Mesodermal cell (in vitro differentiated cells): ENCODE measurements at regions not wholly inside any gene's neighbourhood (a gene's known extent, or its start where the extent isn't known, plus 50 kb on each side); places are given as distances from the start of the nearest gene placed in this dataset.

Source experiments
- H3K27ac ChIP-seq: 2 replicates; pipeline ENCODE4 v1.7.0; 2013; ENCODE audit warnings: mild to moderate bottlenecking, low read depth, low read length, moderate library complexity; ENCODE audit not compliant: severe bottlenecking
- H3K36me3 ChIP-seq: 2 replicates; pipeline ENCODE4 v1.7.1; 2013; ENCODE audit warnings: mild to moderate bottlenecking, low read length, moderate library complexity; ENCODE audit not compliant: control insufficient read depth, insufficient read depth
- H3K4me1 ChIP-seq: one replicate; pipeline ENCODE4 v1.7.1; 2013; ENCODE audit warnings: mild to moderate bottlenecking, low read length; ENCODE audit not compliant: insufficient read depth, control insufficient read depth, poor library complexity, severe bottlenecking
- H3K4me3 ChIP-seq: 2 replicates; pipeline ENCODE4 v1.7.0; 2013; ENCODE audit warnings: low read length, control low read depth, mild to moderate bottlenecking; ENCODE audit not compliant: insufficient read depth, poor library complexity, severe bottlenecking; ENCODE audit errors: extremely low read depth
- H3K9me3 ChIP-seq: 2 replicates; pipeline ENCODE4 v1.7.1; 2013; ENCODE audit warnings: mild to moderate bottlenecking, low read length, moderate library complexity; ENCODE audit not compliant: control insufficient read depth
- WGBS, 2 experiments: methylation state at CpG; one replicate each; pipeline ENCODE4 v1.1.5; 2013; ENCODE audit warnings: missing lambda C conversion rate in 2 of 2; ENCODE audit not compliant: insufficient coverage in 2 of 2; 5-methylcytosine and 5-hydroxymethylcytosine counted together

DNA sequence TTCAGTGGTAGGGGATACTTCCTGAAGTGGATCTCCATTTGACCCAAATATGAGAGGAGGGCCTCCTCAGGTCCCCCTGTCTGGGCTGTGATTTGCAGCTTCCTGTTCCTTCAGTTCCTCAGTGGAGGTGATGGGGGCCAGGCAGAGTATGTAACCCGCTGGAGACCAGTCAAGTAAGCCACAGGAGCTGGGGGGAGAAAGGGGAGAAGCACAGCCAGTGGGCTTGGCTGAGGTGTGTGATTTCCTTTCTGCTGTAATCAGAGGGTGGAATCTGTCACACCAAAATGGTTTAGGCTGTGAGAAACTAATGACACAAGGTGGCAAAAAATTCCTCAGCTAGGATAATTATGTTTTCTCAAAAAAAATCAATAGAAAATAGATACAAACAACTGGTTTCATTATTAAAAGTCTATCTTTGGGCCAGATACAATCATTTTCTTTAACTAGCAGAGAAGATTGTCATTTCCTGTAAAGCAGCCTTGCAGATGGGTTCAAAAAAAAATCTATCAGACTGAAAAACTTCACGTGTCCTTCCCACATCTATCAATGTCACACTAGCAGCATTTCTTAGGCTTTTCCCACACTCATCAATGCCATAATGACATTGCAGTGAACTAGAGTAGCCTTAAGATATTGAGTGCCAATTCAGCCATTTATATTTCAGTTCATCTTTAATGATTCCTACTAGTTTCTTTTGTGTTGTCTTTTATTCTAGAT, 1660.3 kb downstream of the EFNB2 start:
- no peaks in the 10 kb centered on the region for H3K4me1 ChIP-seq
- H3K4me3 ChIP-seq: no peak overlapping the region
- no peaks in the 10 kb centered on the region for H3K36me3 ChIP-seq
- WGBS, 2 experiments: 57 to 80% methylated on average over 1 of the region's 2 CpGs
- no peaks in the 10 kb centered on the region for H3K9me3 ChIP-seq
- peak overlapping the region; percentile 58 for H3K27ac ChIP-seq

DNA sequence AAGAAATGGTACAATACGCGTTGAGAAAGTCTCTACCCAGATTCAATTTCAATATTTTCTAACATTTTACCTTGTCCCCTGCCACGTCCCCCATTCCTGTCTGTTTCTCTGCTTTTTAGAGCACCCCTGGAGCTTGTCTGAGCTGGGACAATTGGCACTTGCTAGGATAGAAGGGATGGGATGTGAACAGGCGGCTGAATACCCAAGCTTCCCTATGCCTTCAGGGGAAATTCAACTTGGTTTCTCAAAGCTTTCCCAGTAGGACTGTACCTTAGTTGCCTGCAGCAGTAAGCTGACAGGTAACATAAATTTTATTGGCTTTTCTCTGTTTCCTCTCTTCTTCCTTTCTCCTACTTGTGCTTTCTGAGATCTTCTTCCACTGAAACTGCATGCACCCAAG, 1663.3 kb downstream of the EFNB2 start:
- Histone ChIP-seq H3K4me1 (no peaks in the 10 kb centered on the region), H3K27ac (no peak overlapping the region), H3K36me3 (no peaks in the 10 kb centered on the region), H3K9me3 (no peaks in the 10 kb centered on the region), H3K4me3 (no peak overlapping the region)
- 49 to 100% methylated on average over 2 to 4 of the region's 4 CpGs for WGBS, 2 experiments

DNA sequence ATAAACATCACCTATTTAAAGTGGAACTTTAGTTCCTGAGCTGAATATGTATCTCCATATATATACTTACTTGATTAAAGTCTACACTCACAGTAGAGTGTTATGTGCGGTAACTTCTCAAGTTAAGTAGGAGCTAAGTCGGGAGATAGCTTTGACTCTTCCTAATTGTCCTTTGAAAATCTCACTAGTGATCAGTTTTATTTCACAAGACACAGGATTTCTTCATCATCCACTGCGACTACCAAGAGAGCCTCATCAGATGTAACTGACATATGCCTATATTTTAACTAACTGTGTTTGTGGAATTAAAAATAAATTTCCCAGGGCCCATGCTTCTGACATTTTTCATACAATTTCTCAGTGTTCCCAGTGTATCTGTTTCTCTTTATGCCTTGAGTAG, 1664.0 kb downstream of the EFNB2 start:
- WGBS, 2 experiments: 83% methylated on average over 1 of the region's 3 CpGs; no CpG with 5 or more reads in 1 of the 2 experiments
- H3K9me3 ChIP-seq: no peaks in the 10 kb centered on the region
- no peak overlapping the region for H3K4me3 ChIP-seq
- no peaks in the 10 kb centered on the region for H3K4me1 ChIP-seq
- no peak overlapping the region for H3K27ac ChIP-seq
- no peaks in the 10 kb centered on the region for H3K36me3 ChIP-seq

DNA sequence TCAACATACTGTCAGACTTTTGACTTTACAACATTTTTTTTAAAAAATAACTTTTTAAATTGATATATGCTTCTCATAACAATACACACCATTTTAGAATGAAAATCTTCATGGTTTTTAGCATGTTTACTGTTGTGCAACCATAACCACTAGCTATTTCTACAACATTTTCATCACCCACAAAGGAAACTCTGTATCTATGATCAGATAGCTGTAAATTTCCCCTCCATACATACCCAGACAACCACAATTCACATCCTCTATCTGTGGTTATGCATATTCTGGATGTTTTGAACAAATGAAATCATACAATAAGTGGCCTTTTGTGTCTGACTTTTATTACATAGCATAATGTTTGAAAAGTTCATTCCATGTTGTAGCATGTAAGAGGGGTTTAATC, 1666.0 kb downstream of the EFNB2 start:
- Histone ChIP-seq H3K27ac (no peak overlapping the region), H3K36me3 (no peaks in the 10 kb centered on the region), H3K4me1 (no peaks in the 10 kb centered on the region), H3K4me3 (no peak overlapping the region), H3K9me3 (no peaks in the 10 kb centered on the region)

DNA sequence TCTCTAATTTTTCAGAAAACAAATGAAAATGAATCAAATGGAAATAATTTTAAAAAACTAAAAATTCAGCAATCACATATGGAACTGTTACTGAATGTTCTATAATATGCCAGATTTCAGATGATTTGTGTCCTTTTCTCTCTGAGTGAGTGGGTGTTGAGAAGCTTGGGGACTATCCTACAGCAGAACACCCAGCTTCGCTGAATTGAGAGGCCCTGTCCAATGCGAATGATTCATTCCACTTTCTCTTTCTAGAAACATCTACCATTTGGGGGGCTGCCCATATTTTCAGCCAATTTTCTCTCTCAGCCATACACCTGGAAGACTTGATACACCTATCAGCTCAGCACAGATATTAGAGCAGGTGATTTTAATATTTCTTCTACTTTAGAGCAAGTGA, 1666.7 kb downstream of the EFNB2 start:
- H3K4me3 ChIP-seq: no peak overlapping the region
- 43 to 50% methylated on average over 2 of the region's 2 CpGs for WGBS, 2 experiments
- no peak overlapping the region for H3K27ac ChIP-seq
- H3K36me3 ChIP-seq: no peaks in the 10 kb centered on the region
- no peaks in the 10 kb centered on the region for H3K9me3 ChIP-seq
- H3K4me1 ChIP-seq: no peaks in the 10 kb centered on the region

DNA sequence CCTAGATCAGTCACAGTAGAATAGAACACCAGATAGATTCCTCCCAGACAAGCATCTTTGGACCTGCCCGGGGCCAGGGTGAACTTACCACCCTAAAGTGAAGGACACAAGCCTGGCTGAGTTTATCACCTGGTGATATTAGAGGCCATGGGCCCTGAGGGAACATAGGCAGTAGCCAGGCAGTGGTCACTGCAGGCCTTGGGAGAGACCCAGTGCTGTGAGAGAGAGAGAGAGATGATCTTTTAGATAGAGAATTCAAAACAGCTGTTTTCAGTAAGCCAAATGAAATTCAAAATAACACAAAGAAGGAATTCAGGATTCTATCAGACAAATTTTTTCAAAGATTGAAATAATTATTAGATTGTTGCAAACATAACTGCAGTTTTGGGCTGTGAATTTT, 1679.9 kb downstream of the EFNB2 start:
- 50% methylated on average over 1 of the region's 1 CpG; no CpG with 5 or more reads in 1 of the 2 experiments for WGBS, 2 experiments
- Histone ChIP-seq H3K4me3 (no peak overlapping the region), H3K36me3 (no peaks in the 10 kb centered on the region), H3K9me3 (no peaks in the 10 kb centered on the region), H3K4me1 (no peaks in the 10 kb centered on the region), H3K27ac (no peak overlapping the region)

DNA sequence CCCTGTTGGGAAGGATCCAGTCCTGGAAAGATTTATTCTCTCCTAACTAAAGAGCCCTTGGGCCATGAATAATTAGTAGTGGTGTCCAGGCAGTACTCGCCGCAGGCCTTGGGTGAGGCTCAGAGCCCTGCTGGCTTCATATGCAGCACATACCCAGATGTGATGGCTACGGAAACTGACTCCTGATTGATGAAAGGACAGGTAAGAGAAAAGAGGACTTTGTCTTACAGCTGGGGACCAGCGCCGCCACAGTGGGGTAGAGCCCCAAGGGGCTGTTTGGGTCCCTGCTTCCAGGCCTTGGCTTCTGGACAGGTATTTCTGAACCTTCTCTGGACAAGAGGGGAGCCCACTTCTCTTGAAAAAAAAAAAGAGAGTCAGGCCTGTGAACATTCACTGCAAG, 1680.8 kb downstream of the EFNB2 start:
- Histone ChIP-seq H3K36me3 (no peaks in the 10 kb centered on the region), H3K4me1 (no peaks in the 10 kb centered on the region), H3K4me3 (no peak overlapping the region), H3K27ac (no peak overlapping the region), H3K9me3 (no peaks in the 10 kb centered on the region)
- WGBS, 2 experiments: 96 to 97% methylated on average over 3 to 5 of the region's 5 CpGs

DNA sequence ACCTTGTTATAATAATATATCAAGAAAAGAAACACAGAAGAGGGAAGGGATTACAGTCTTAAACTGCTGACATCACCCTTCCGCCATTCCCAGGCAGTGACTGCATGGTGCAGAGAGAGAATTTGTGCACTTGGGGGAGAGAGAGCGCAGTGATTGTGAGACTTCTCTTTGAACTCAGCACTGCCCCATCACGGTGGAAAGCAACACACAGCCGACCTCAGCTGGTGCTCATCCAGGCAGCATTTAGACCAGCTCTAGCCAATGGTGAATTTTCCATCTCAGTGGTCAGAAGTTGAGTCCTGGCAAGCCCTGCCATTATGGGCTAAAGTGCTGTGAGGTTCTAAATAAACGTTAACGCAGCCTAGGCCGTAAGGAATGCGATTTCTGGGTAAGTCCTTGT, 1681.5 kb downstream of the EFNB2 start:
- no peaks in the 10 kb centered on the region for H3K4me1 ChIP-seq
- 86 to 87% methylated on average over 8 of the region's 8 CpGs for WGBS, 2 experiments
- H3K4me3 ChIP-seq: no peak overlapping the region
- H3K27ac ChIP-seq: no peak overlapping the region
- H3K36me3 ChIP-seq: no peaks in the 10 kb centered on the region
- H3K9me3 ChIP-seq: no peaks in the 10 kb centered on the region

DNA sequence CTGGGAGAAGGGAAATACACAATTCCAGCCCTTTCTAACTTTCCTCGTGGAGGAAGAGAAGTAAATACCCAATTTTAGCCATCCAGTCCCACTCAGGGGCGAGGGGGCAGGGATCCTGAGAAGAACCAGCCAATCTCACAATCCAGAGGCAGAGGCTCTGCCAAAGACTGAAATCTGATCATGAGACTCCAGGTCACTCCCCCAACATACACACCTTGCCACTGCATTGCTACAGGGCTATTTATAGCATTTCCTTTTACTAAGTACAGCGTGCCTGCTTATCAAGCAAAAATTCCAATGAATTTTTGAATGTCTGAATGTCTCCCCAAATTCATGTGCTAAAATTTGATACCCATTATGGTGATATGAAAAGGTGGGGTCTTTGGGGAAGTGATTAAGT, 1687.5 kb downstream of the EFNB2 start:
- Histone ChIP-seq H3K36me3 (no peaks in the 10 kb centered on the region), H3K4me1 (no peaks in the 10 kb centered on the region), H3K27ac (no peak overlapping the region), H3K4me3 (no peak overlapping the region), H3K9me3 (no peaks in the 10 kb centered on the region)
- WGBS, 2 experiments: 100% methylated on average over 2 of the region's 3 CpGs; no CpG with 5 or more reads in 1 of the 2 experiments

DNA sequence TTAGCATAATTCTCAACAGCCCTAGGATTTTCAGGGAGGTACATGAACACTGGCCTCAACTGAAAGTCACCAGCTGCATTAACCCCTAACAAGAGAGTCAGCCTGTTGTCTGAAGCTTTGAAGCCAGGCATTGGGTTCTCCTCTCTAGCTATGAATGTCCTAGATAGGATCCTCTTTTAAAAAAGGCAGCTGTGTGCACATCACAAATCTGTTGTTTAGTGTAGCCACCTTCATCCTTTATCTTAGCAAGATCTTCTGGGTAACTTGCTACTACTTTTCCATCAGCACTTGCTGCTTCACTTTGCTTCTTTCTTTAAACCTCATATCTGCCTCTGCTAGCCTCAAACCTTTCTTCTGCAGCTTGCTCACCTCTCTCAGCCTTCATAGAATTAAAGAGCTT, 1692.1 kb downstream of the EFNB2 start:
- Histone ChIP-seq H3K4me1 (no peaks in the 10 kb centered on the region), H3K9me3 (no peaks in the 10 kb centered on the region), H3K4me3 (no peak overlapping the region), H3K36me3 (no peaks in the 10 kb centered on the region), H3K27ac (no peak overlapping the region)

DNA sequence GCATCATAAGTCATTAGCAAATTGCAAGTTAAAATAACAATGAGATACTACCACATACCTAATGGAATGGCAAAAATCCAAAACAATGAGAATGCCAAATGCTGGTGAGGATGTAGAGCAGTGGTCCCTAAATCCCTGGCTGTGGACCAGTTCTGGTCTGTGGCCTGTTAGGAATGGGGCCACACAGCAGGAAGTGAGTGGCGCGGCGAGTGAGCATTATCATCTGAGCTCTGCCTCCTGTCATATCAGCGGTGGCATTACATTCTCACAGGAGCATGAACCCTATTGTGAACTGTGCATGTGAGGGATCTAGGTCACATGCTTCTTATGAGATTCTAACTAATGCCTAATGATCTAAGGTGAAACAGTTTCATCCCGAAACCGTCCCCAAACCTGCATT, 1694.4 kb downstream of the EFNB2 start:
- Histone ChIP-seq H3K9me3 (no peaks in the 10 kb centered on the region), H3K27ac (no peak overlapping the region), H3K4me3 (no peak overlapping the region), H3K36me3 (no peaks in the 10 kb centered on the region), H3K4me1 (no peaks in the 10 kb centered on the region)
- 97% methylated on average over 5 of the region's 6 CpGs for WGBS, 2 experiments
